ENCODE measurements at regions not wholly inside any gene's neighbourhood (a gene's known extent, or its start where the extent isn't known, plus 50 kb on each side); places are given as distances from the start of the nearest gene placed in this dataset.

DNA sequence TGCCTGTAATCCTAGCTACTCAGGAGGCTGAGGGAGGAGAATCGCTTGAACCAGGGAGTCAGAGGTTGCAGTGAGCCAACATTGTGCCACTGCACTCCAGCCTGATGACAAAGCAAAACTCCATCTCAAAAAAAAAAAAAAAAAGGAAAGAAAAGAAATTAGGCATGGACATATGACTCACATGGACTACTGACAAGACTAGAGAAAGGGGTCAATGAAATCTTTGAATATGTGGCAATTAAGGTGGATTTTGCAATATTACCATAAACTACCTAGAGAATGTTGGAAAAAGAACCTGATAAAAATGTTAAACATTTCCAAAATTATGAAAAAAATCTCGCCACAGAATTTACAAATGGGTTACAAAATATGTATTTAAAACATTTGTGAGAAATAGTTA, 873.6 kb downstream of the C12orf50 start:
- no peak for DNase-seq (ENCODE audit: low spot score)
- intact Hi-C loops (cut with DNase I) = no loop called here

DNA sequence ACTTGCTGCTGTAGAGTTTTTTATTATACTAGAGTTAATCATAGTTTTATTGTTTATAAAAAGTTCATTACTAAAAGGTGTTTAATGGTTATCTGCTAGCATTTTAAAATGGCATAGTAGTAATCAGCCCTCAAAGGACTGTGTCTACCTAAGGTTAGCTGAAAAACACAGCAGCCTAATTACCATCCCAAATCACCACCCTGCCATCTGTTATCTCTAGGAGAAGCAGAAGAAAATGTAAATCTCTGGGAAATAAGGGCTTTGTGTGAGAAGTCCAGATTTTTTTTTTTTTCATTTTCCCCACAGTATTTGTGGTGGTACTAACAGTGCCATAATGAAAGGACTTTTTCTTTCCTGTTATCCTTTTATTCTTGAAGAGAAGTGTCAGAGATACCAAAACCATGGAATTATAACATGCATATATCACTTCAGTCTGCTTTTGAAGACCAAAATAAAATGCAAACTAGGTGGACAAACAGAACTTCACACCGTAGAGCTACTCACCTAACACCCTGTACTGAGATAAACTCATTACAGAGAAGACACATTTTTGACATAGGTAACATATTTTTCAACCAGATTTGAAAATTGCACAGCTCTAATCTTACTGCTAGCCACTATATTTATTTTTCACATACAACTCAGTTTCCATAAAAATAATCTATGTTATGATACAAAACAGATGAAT, 876.2 kb downstream of the C12orf50 start:
- DNase-seq (ENCODE audit: low spot score) = no peak
- intact Hi-C loops (cut with DNase I) = no loop called here

DNA sequence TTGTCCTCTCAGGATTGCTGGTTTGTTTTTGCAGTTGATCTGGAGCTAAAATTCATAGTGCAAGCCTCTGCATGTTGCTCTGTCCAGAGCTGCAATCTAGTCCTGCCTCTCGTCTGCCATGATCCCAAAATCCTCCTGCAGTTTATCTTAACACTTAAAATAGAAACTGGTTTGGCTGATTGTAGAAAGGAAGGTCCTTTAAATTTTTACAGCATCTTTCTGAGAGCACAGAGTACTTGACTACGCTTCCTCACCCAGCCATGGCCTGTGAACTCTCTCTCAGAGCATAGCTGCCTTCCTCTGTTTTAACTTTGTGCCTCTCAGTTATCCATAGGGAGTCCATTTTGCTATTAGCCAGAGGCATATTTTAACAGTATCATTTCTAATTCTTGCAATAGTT, 877.1 kb downstream of the C12orf50 start:
- intact Hi-C loops (cut with DNase I) = no loop called here
- no peak for DNase-seq (ENCODE audit: low spot score)

- DNase-seq (ENCODE audit: low spot score) = no peak
- intact Hi-C loops (cut with DNase I) = no loop called here
Measured at GRCh38 chr12:87150969-87151662, 878.1 kb downstream of the C12orf50 start.

GRCh38 chr12:87142342-87142741, 886.2 kb upstream of the MGAT4C start:
- DNase-seq (ENCODE audit: low spot score) = no peak
- intact Hi-C loops (cut with DNase I) = no loop called here

- intact Hi-C loops (cut with DNase I) = no loop called here
- DNase-seq (ENCODE audit: low spot score) = no peak
Measured at GRCh38 chr12:87141091-87141490, 884.9 kb upstream of the MGAT4C start.

- intact Hi-C loops (cut with DNase I) = no loop called here
- no peak for DNase-seq (ENCODE audit: low spot score)
Measured at GRCh38 chr12:87140262-87140661, 884.1 kb upstream of the MGAT4C start.

DNA sequence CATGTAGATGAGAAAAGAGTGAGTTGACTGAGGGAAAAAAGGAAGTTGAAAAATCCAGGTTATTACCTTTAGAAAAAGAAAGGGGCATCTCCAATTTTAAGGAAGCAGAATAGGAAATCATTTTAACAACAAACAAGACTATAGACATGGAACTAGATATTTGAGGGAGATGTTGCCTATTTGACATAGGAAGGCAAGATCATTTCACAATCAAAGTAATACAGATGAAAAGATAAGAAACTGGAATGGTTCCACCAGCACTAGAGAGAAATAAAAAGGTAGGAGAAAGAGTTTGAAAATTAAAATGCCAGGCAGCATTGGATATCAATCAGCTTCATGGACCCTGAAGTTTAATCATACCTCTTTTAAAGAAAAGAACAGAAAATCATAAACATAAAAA, 881.0 kb upstream of the MGAT4C start:
- no peak for DNase-seq (ENCODE audit: low spot score)
- intact Hi-C loops (cut with DNase I) = no loop called here

- intact Hi-C loops (cut with DNase I) = no loop called here
- DNase-seq (ENCODE audit: low spot score) = no peak
Measured at GRCh38 chr12:87136330-87136976, 880.3 kb upstream of the MGAT4C start.

DNA sequence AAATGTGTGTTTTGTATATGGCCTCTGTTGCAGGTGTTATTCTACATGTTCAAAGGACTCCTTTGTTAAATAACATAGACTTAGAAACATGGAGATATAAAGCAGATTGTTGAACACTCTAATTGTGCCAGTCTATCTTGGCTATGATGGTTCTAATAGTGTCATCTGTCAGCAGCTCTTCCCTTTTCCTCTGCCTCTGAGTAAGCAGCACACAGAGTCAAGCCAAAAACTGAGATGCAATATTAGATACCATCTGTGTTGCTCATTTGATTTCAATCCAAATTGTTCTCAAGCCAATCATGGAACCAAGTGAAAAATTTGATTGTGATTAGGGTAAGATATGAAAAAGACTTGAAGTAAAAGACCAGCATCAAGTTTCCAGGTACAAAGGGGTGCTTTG, 871.1 kb upstream of the MGAT4C start:
- intact Hi-C loops (cut with DNase I) = no loop called here
- no peak for DNase-seq (ENCODE audit: low spot score)

DNA sequence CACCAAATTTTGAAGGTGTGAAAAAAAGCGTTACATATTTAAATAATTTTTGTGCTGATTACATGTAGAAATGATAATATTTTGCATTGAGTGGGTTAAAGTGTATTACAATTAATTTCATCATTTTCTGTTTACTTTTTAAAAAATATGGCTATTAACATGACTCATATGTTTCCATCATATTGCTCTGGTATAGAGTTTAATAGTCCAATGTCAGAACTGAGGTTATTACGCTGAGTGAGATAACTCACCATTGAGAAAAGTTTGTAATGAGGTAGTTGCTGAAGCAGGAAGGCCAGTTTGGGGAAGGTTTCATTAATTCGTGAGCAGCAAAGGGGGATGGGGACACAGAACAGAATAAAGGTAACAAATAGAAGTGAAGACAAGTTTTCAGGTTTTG, 865.7 kb upstream of the MGAT4C start:
- DNase-seq (ENCODE audit: low spot score) = no peak
- intact Hi-C loops (cut with DNase I) = no loop called here

- no peak for DNase-seq (ENCODE audit: low spot score)
- intact Hi-C loops (cut with DNase I) = no loop called here
Measured at GRCh38 chr12:87120440-87120839, 864.2 kb upstream of the MGAT4C start.

- no peak for DNase-seq (ENCODE audit: low spot score)
- intact Hi-C loops (cut with DNase I) = loop anchor here in 1 of 2 donors (10.0 kb wide), 1 partner anchor 85 kb away; no protein-coding TSS in a partner anchor
Measured at GRCh38 chr12:87119713-87120112, 863.5 kb upstream of the MGAT4C start.

GRCh38 chr12:87117526-87117925, 861.3 kb upstream of the MGAT4C start:
- intact Hi-C loops (cut with DNase I) = loop anchor here in 1 of 2 donors (10.0 kb wide), 1 partner anchor 87 kb away; no protein-coding TSS in a partner anchor
- DNase-seq (ENCODE audit: low spot score) = no peak

DNA sequence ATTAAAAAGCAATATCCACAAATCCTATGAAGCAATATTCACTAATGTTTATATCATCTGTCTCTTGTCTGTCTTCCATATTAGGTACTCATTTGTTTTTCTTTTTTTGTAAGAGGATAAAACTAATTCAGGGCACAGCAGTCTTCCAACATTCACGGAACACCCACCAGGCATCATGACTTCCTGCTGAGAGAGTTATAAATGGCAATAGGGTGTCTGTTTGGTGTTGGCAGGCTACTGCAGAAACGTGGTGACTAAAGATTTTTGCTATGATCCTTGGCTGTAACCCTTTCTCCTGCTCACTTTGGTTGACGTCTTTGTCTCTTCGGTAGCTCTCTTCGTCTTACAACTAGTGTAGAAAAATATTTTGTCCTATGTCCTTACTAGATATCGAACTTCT, 860.6 kb upstream of the MGAT4C start:
- intact Hi-C loops (cut with DNase I) = loop anchor here in 1 of 2 donors (10.0 kb wide), 1 partner anchor 88 kb away; no protein-coding TSS in a partner anchor
- no peak for DNase-seq (ENCODE audit: low spot score)

GRCh38 chr12:87112571-87113345, 856.6 kb upstream of the MGAT4C start:
- DNase-seq (ENCODE audit: low spot score) = no peak
- intact Hi-C loops (cut with DNase I) = loop anchor here in 1 of 2 donors (10.0 kb wide), 1 partner anchor 92 kb away; no protein-coding TSS in a partner anchor

DNA sequence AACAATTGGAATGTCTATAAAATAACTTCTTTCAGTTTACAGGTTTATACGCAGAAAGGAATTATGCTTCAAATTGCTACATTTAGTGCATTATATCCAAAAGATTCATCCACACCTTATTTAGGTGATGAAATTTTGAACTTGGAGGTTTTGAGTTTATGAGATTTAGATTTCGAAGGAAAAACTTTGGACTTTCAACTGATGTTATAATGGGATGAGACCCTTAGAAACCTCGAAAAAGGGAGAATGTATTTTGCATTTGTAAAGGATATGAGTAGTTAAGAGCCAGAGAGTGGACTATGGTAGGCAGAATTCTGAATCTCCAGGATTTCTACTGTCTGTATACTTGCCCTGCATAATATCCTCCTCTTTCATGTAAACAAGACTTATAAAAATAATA, 851.6 kb upstream of the MGAT4C start:
- intact Hi-C loops (cut with DNase I) = no loop called here
- no peak for DNase-seq (ENCODE audit: low spot score)

DNA sequence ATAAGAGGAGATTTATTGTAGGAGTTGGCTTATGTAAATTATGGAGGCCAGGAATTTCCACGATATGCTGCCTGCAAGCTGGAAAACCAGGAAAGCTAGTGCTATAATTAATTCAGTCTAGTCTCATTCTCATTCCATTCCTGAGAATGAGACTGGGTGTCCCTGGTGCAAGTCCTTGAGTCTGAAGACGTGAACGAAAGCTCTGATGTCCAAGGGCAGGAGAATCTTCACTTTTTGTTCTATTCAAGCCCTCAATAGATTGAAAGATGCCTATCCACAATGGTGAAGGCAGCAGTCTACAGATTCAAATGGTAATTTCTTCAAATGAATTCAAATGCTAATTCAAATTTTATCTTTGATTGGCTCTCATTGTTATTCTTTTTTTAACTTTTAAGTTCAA, 851.1 kb upstream of the MGAT4C start:
- intact Hi-C loops (cut with DNase I) = no loop called here
- no peak for DNase-seq (ENCODE audit: low spot score)

- no peak for DNase-seq (ENCODE audit: low spot score)
- intact Hi-C loops (cut with DNase I) = no loop called here
Measured at GRCh38 chr12:87096082-87096585, 839.9 kb upstream of the MGAT4C start.

DNA sequence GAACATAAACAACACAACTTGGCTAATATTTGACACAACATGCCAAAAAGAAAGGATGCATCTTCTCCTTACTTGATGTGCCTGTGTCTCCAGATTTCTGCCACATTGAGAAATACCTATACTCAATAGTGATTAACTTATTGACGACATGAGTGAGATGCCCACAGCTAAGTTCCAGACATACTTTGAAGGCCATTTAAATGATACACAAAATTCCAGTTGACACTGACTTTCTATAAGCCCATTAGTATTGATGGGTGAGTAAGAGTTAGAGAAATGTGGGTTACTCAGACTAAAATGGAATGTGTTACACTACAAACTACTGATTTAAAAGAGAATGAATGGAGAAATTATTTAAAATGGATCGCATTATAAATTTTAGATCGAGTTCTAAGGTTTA, 838.2 kb upstream of the MGAT4C start:
- DNase-seq (ENCODE audit: low spot score) = no peak
- intact Hi-C loops (cut with DNase I) = no loop called here

Data from posterior vena cava (tissue), 2 donors.